HepG2 (cell line): ENCODE measurements at regions not wholly inside any gene's neighbourhood (a gene's known extent, or its start where the extent isn't known, plus 50 kb on each side); places are given as distances from the start of the nearest gene placed in this dataset.

ENCODE experiments used
- ATAC-seq: fragments of 200-7000 bp; cut with Tn5 transposase; 3 replicates; pipeline ENCODE4 v1.9.1; 2020; ENCODE audit warnings: mild to moderate bottlenecking, moderate library complexity
- BruUV-seq: library from RNA; stranded (reverse); fragments of 400-500 nt; replicated peaks from 2 replicates; lab custom pipeline; 2021; lab: Mats Ljungman, UMichigan
- CTCF ChIA-PET: fragments of 300-600 bp; formaldehyde crosslinking; extraction: SDS; loops from one replicate; lab custom pipeline; 2021; ENCODE audit warnings: low total read pairs, inconsistent platforms, low intra/inter-chr PET ratio; lab: Yijun Ruan, JAX
- POLR2A ChIA-PET: fragments of 350-600 bp; sonication (Branson Sonifier 250); formaldehyde crosslinking; loops from one replicate; lab custom pipeline; 2020; ENCODE audit warnings: antibody characterized with exemption, inconsistent platforms; lab: Yijun Ruan, JAX
- DNase-seq: peaks from one replicate; pipeline ENCODE4 v3.0.0-alpha.2; 2015; ENCODE audit warnings: low spot score
- FAIRE-seq: peaks from 3 replicates; lab custom pipeline; 2011; peaks lifted over from hg19 to GRCh38; lab: Jason Lieb, UNC
- H2AFZ ChIP-seq: one replicate; pipeline ENCODE4 v1.6.1; 2011; ENCODE audit warnings: low read length, inconsistent platforms
- H3K27ac ChIP-seq: fragments of 300-600 bp; 3 replicates; pipeline ENCODE4 v1.8.0; 2011; ENCODE audit warnings: mixed run types, mild to moderate bottlenecking, mixed read lengths, low read length, inconsistent platforms; ENCODE audit not compliant: insufficient read depth; ENCODE audit errors: extremely low read length
- H3K27me3 ChIP-seq, 2 experiments: fragments of 200-600 bp in 1 of 2; 2 replicates in 1 of 2; 3 replicates in 1 of 2; pipeline versions ENCODE4 v1.6.0 to v1.8.0; 2011; ENCODE audit warnings: low read length in 2 of 2, mild to moderate bottlenecking in 2 of 2, moderate library complexity in 2 of 2, inconsistent platforms in 1 of 2; ENCODE audit not compliant: insufficient read depth in 2 of 2, control insufficient read depth in 1 of 2
- H3K36me3 ChIP-seq, 2 experiments: fragments of 200-600 bp in 1 of 2; replicated peaks in 1 of 2; 2 replicates in 1 of 2; 3 replicates in 1 of 2; pipeline versions ENCODE4 v1.5.1 to v1.8.0; 2011; ENCODE audit warnings: low read length in 2 of 2, inconsistent platforms in 1 of 2; ENCODE audit not compliant: insufficient read depth in 2 of 2, control insufficient read depth in 1 of 2
- H3K4me1 ChIP-seq: 2 replicates; pipeline ENCODE4 v1.5.1; 2012; ENCODE audit warnings: low read length, inconsistent platforms; ENCODE audit not compliant: insufficient read depth
- H3K4me2 ChIP-seq: 2 replicates; pipeline ENCODE4 v1.6.0; 2011; ENCODE audit warnings: low read depth, low read length, inconsistent platforms
- H3K4me3 ChIP-seq, 3 experiments: fragments of 200-600 bp in 1 of 3; sonication (generic), shearing (Covaris generic) in 1 of 3; replicated peaks in 1 of 3; 2 replicates each; pipeline ENCODE4 v1.5.1; 2011 to 2016; ENCODE audit warnings: low read length in 3 of 3, inconsistent platforms in 2 of 3, low read depth in 2 of 3, mild to moderate bottlenecking in 2 of 3, control low read depth in 1 of 3, mixed read lengths in 1 of 3; ENCODE audit not compliant: insufficient read depth in 1 of 3
- H3K79me2 ChIP-seq: one replicate; pipeline ENCODE4 v1.6.1; 2011; ENCODE audit warnings: low read length, inconsistent platforms; ENCODE audit not compliant: insufficient read depth
- H3K9ac ChIP-seq: 2 replicates; pipeline ENCODE4 v1.6.0; 2011; ENCODE audit warnings: mild to moderate bottlenecking, low read depth, low read length, inconsistent platforms; ENCODE audit not compliant: insufficient read depth
- H3K9me3 ChIP-seq: 2 replicates; pipeline ENCODE4 v1.5.1; 2012; ENCODE audit warnings: mild to moderate bottlenecking, low read length
- H4K20me1 ChIP-seq: 2 replicates; pipeline ENCODE4 v1.6.0; 2011; ENCODE audit warnings: inconsistent platforms, mild to moderate bottlenecking, low read length, moderate library complexity; ENCODE audit not compliant: insufficient read depth
- ADNP ChIP-seq: sonication (generic); formaldehyde crosslinking; IDR thresholded peaks from 2 replicates; pipeline ENCODE4 v1.4.0; 2020; ENCODE audit warnings: missing genetic modification reagents
- ARHGAP35 ChIP-seq: sonication (generic); formaldehyde crosslinking; IDR thresholded peaks from 2 replicates; pipeline ENCODE4 v1.9.0; 2022; ENCODE audit warnings: mild to moderate bottlenecking, inconsistent platforms, moderate library complexity, missing genetic modification reagents, borderline replicate concordance
- MAZ ChIP-seq, 2 experiments: sonication (generic) in 1 of 2; formaldehyde crosslinking in 1 of 2; IDR thresholded peaks; 2 replicates each; pipeline versions ENCODE4 v1.5.0 to v1.6.1; 2012 to 2020; ENCODE audit warnings: low read depth in 2 of 2, mild to moderate bottlenecking in 2 of 2, borderline replicate concordance in 1 of 2, improper control_type of control experiment in 1 of 2, low read length in 1 of 2, missing genetic modification reagents in 1 of 2, moderate library complexity in 1 of 2
- RFX3 ChIP-seq: IDR thresholded peaks from 2 replicates; pipeline ENCODE4 v1.6.1; 2016; ENCODE audit warnings: missing biosample characterization, missing genetic modification reagents
- RXRB ChIP-seq: IDR thresholded peaks from 2 replicates; pipeline ENCODE4 v1.6.1; 2016; ENCODE audit warnings: borderline replicate concordance, missing genetic modification reagents, missing compliant biosample characterization
- SMARCC2 ChIP-seq: fragments of 450-650 bp; IDR thresholded peaks from 2 replicates; pipeline ENCODE4 v1.6.1; 2017; ENCODE audit warnings: antibody characterized with exemption, mild to moderate bottlenecking
- ZNF101 ChIP-seq: sonication (generic); formaldehyde crosslinking; IDR thresholded peaks from 2 replicates; pipeline ENCODE4 v1.4.0; 2020; ENCODE audit warnings: mild to moderate bottlenecking, low read depth, missing genetic modification reagents, borderline replicate concordance
- WGBS: methylation state at CpG from one replicate; pipeline ENCODE4 v1.1.6; 2017; ENCODE audit warnings: low lambda C conversion rate; 5-methylcytosine and 5-hydroxymethylcytosine counted together
- in situ Hi-C: cut with HindIII; loops from 2 replicates; pipeline ENCODE4 v1.10.0; 2017; ENCODE audit warnings: low pct_unique_long_range_greater_than_20kb; ENCODE audit not compliant: extremely low pct_ligation_motif_present
- intact Hi-C: fragments of 100-400 bp; cut with micrococcal nuclease; formaldehyde crosslinking; loops from one replicate; pipeline ENCODE4 v1.10.0; 2022; ENCODE audit not compliant: unreplicated experiment

DNA sequence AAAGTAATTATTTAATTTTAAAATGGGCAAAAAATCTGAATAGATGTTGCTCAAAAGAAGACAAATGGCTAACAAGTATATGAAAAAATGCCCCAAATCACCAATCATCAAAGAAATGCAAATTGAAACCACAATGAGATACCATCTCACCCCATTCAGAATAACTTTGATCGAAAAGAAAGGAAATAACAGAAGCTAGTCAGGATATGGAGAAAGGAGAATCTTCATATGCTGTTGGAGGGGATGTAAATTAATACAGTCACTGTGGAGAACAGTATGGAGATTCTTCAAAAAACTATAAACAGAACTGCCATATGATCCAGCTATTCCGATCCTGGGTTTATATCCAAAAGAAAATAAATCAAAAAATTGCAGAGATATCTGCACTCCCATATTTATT, 418.5 kb upstream of the RGMB start:
- no peaks in the 10 kb centered on the region for H3K36me3 ChIP-seq
- no peak overlapping the region for H3K4me3 ChIP-seq
- in situ Hi-C loops (no loop called here), intact Hi-C loops (no loop called here)
- ChIA-PET CTCF (no interaction called here), POLR2A (no interaction called here)
- peaks cover 9% of the 10 kb centered on the region for H3K9me3 ChIP-seq
- DNase-seq: no peak
- H3K9ac ChIP-seq: no peak overlapping the region
- H3K27ac ChIP-seq: no peak overlapping the region
- no peaks in the 10 kb centered on the region for H3K79me2 ChIP-seq
- 1% methylated on average over 2 of the region's 2 CpGs for WGBS
- H2AFZ ChIP-seq: no peak overlapping the region
- no peak for ATAC-seq
- BruUV-seq: no TSS peak
- FAIRE-seq: no peak
- no peaks in the 10 kb centered on the region for H4K20me1 ChIP-seq
- H3K4me2 ChIP-seq: no peak overlapping the region
- TF ChIP-seq RXRB (CRISPR knock-in tag) (no peak), SMARCC2 (no peak), ZNF101 (CRISPR knock-in tag) (no peak), ADNP (no peak), MAZ (IDR thresholded peaks at IDR 0.05; ENCODE audit: borderline replicate concordance, low read depth, low read length) (no peak), MAZ (CRISPR knock-in tag; IDR thresholded peaks at IDR 0.05; ENCODE audit: low read depth) (no peak), RFX3 (CRISPR knock-in tag) (no peak)
- no peaks in the 10 kb centered on the region for H3K4me1 ChIP-seq
- H3K27me3 ChIP-seq: no peaks in the 10 kb centered on the region

DNA sequence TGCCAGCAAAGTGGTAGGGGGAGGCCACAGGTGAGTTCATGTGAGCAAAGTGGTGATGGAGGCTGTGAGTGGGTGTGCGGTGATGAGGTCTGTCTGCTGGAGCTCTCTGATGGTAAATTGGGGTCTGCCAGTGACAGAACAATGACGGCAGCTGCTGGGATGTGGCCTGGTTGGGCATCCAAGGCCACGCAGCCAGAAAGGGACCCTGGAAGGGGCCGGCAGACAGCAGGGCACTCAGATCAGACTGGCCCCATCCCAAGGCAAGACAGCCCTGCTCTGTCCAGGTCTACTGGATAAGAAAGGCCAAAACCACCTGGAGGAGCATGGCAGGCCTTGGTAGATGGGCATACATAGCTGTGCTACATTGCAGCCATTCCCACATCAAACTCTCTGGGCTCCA, 412.9 kb upstream of the RGMB start:
- POLR2A ChIA-PET: no interaction called here
- H3K4me3 ChIP-seq: no peak overlapping the region
- no peaks in the 10 kb centered on the region for H3K4me1 ChIP-seq
- H3K4me2 ChIP-seq: no peak overlapping the region
- H3K27ac ChIP-seq: no peak overlapping the region
- ATAC-seq: no peak
- TF ChIP-seq ARHGAP35 (CRISPR knock-in tag): no peak
- peaks cover 9% of the 10 kb centered on the region; the same call in 1 of the 2 replicates for H3K9me3 ChIP-seq
- H3K27me3 ChIP-seq: no peaks in the 10 kb centered on the region
- 0% methylated on average over 1 of the region's 4 CpGs for WGBS
- intact Hi-C loops: no loop called here
- no peaks in the 10 kb centered on the region for H3K36me3 ChIP-seq
- no peaks in the 10 kb centered on the region for H4K20me1 ChIP-seq
- in situ Hi-C loops: no loop called here
- no peak overlapping the region for H2AFZ ChIP-seq
- no peak for DNase-seq
- H3K79me2 ChIP-seq: no peaks in the 10 kb centered on the region
- BruUV-seq: no TSS peak
- no peak overlapping the region for H3K9ac ChIP-seq
- CTCF ChIA-PET: no interaction called here
- FAIRE-seq: no peak
